Liver (tissue), 8 donors: ENCODE measurements at regions not wholly inside any gene's neighbourhood (a gene's known extent, or its start where the extent isn't known, plus 50 kb on each side); places are given as distances from the start of the nearest gene placed in this dataset.

Source experiments
- DNase-seq: peaks from one replicate; pipeline ENCODE4 v3.0.0-alpha.2; 2017; ENCODE audit warnings: low spot score
- H3K27ac ChIP-seq, 2 donors: one replicate each; pipeline ENCODE4 v1.7.0; 2013; ENCODE audit warnings: inconsistent platforms in 2 of 2, low read length in 2 of 2, control low read depth in 1 of 2, low read depth in 1 of 2, mild to moderate bottlenecking in 1 of 2
- H3K27me3 ChIP-seq, 4 donors: one replicate each; pipeline versions ENCODE4 v1.6.1 to v1.7.0; 2013; ENCODE audit warnings: low read length in 3 of 4, inconsistent platforms in 1 of 4, mild to moderate bottlenecking in 1 of 4, moderate library complexity in 1 of 4; ENCODE audit not compliant: control insufficient read depth in 4 of 4, insufficient read depth in 4 of 4
- H3K36me3 ChIP-seq, 4 donors: one replicate each; pipeline versions ENCODE4 v1.6.1 to v1.7.0; 2013; ENCODE audit warnings: low read length in 3 of 4, mild to moderate bottlenecking in 3 of 4, low read depth in 1 of 4, moderate library complexity in 1 of 4; ENCODE audit not compliant: control insufficient read depth in 4 of 4, insufficient read depth in 3 of 4
- H3K4me1 ChIP-seq, 4 donors: one replicate each; pipeline versions ENCODE4 v1.6.1 to v1.7.0; 2013; ENCODE audit warnings: low read length in 3 of 4, mild to moderate bottlenecking in 3 of 4, moderate library complexity in 1 of 4; ENCODE audit not compliant: control insufficient read depth in 4 of 4, insufficient read depth in 4 of 4
- H3K4me3 ChIP-seq, 3 donors: one replicate each; pipeline versions ENCODE4 v1.6.1 to v1.7.0; 2013; ENCODE audit warnings: low read length in 3 of 3, control low read depth in 1 of 3, low read depth in 1 of 3, mild to moderate bottlenecking in 1 of 3
- H3K9ac ChIP-seq, 2 donors: one replicate each; pipeline ENCODE4 v1.7.0; 2013; ENCODE audit warnings: low read length in 2 of 2, mild to moderate bottlenecking in 2 of 2, moderate library complexity in 2 of 2, control low read depth in 1 of 2, low read depth in 1 of 2
- H3K9me3 ChIP-seq, 4 donors: one replicate each; pipeline versions ENCODE4 v1.6.1 to v1.7.0; 2013; ENCODE audit warnings: low read length in 3 of 4; ENCODE audit not compliant: control insufficient read depth in 4 of 4
- ATF3 ChIP-seq: IDR thresholded peaks from 2 replicates; pipeline ENCODE4 v1.6.1; 2016; ENCODE audit warnings: antibody characterized with exemption
- CTCF ChIP-seq: fragments of 150-350 bp; IDR thresholded peaks from 2 replicates; pipeline ENCODE4 v1.5.1; 2017; ENCODE audit warnings: improper control_type of control experiment, low read depth, low read length; ENCODE audit not compliant: missing input control
- EGR1 ChIP-seq, 2 donors: IDR thresholded peaks; 2 replicates each; pipeline ENCODE4 v1.6.1; 2016 to 2018; ENCODE audit warnings: antibody characterized with exemption in 2 of 2, low read depth in 2 of 2
- FOXA1 ChIP-seq: IDR thresholded peaks from 2 replicates; pipeline ENCODE4 v1.6.1; 2016; ENCODE audit warnings: antibody characterized with exemption
- FOXA2 ChIP-seq: IDR thresholded peaks from 2 replicates; pipeline ENCODE4 v1.6.1; 2016; ENCODE audit warnings: antibody characterized with exemption
- GABPA ChIP-seq, 2 donors: IDR thresholded peaks in 1 of 2; conservative IDR thresholded peaks in 1 of 2; 2 replicates each; pipeline ENCODE4 v1.6.1; 2016; ENCODE audit warnings: antibody characterized with exemption in 2 of 2, mild to moderate bottlenecking in 1 of 2, moderate library complexity in 1 of 2
- HNF4A ChIP-seq, 2 donors: conservative IDR thresholded peaks; 2 replicates each; pipeline ENCODE4 v1.6.1; 2016; ENCODE audit warnings: antibody characterized with exemption in 2 of 2, mild to moderate bottlenecking in 2 of 2
- HNF4G ChIP-seq: IDR thresholded peaks from 2 replicates; pipeline ENCODE4 v1.6.1; 2016; ENCODE audit warnings: antibody characterized with exemption
- JUND ChIP-seq, 2 donors: IDR thresholded peaks; 2 replicates each; pipeline ENCODE4 v1.6.1; 2016; ENCODE audit warnings: antibody characterized with exemption in 2 of 2
- NR2F2 ChIP-seq: IDR thresholded peaks from 2 replicates; pipeline ENCODE4 v1.6.1; 2016; ENCODE audit warnings: antibody characterized with exemption
- RAD21 ChIP-seq, 2 donors: IDR thresholded peaks; 2 replicates each; pipeline ENCODE4 v1.6.1; 2016; ENCODE audit warnings: antibody characterized with exemption in 2 of 2, mild to moderate bottlenecking in 2 of 2
- RXRA ChIP-seq, 2 donors: IDR thresholded peaks; 2 replicates each; pipeline ENCODE4 v1.6.1; 2017 to 2018; ENCODE audit warnings: antibody characterized with exemption in 2 of 2, mild to moderate bottlenecking in 1 of 2
- SP1 ChIP-seq: IDR thresholded peaks from 2 replicates; pipeline ENCODE4 v1.6.1; 2018; ENCODE audit warnings: antibody characterized with exemption, mild to moderate bottlenecking
- TAF1 ChIP-seq: conservative IDR thresholded peaks from 2 replicates; pipeline ENCODE4 v1.6.1; 2016; ENCODE audit warnings: antibody characterized with exemption, mild to moderate bottlenecking
- YY1 ChIP-seq: IDR thresholded peaks from 2 replicates; pipeline ENCODE4 v1.6.1; 2016; ENCODE audit warnings: antibody characterized with exemption, mild to moderate bottlenecking
- WGBS: extraction: QIAGEN DNeasy Blood & Tissue Kit; methylation state at CpG from one replicate; pipeline ENCODE4 v1.1.7; 2013; 5-methylcytosine and 5-hydroxymethylcytosine counted together
- TF ChIP-seq, protein P1 (sequence below): IDR thresholded peaks from 2 replicates; pipeline ENCODE4 v1.6.1; 2016; ENCODE audit warnings: antibody characterized with exemption
- TF ChIP-seq, protein P2 (sequence below): IDR thresholded peaks from 2 replicates; pipeline ENCODE4 v1.6.1; 2016; ENCODE audit warnings: antibody characterized with exemption, mild to moderate bottlenecking
- TF ChIP-seq, protein P3 (sequence below): IDR thresholded peaks from 2 replicates; pipeline ENCODE4 v1.6.1; 2016; ENCODE audit warnings: antibody characterized with exemption
- donor health status: healthy.
- donor health status: healthy.
- donor health status: healthy.
- donor health status: healthy.
- donor health status: healthy.

GRCh38 chr10:88028072-88028471 is 164.6 kb downstream of the PTEN start:
- Histone ChIP-seq H3K9me3 (no peaks in the 10 kb centered on the region), H3K4me1 (peaks cover 0 to 9% (median 6%) of the 10 kb centered on the region in 4 donors), H3K27me3 (no peaks in the 10 kb centered on the region), H3K27ac (no peak overlapping the region), H3K9ac (no peak overlapping the region), H3K4me3 (no peak overlapping the region), H3K36me3 (no peaks in the 10 kb centered on the region)
- 93% methylated on average over 1 of the region's 1 CpG for WGBS
- no peak for TF ChIP-seq YY1
- TF ChIP-seq TAF1 = no peak
- no peak for TF ChIP-seq SP1
- TF ChIP-seq ATF3 = no peak
- TF ChIP-seq RAD21 (IDR thresholded peaks at IDR 0.05) = no peak
- TF ChIP-seq EGR1 (IDR thresholded peaks at IDR 0.05; ENCODE audit: low read depth in 2 of 2) = no peak
- no peak for TF ChIP-seq FOXA1
- TF ChIP-seq, protein P1, sequence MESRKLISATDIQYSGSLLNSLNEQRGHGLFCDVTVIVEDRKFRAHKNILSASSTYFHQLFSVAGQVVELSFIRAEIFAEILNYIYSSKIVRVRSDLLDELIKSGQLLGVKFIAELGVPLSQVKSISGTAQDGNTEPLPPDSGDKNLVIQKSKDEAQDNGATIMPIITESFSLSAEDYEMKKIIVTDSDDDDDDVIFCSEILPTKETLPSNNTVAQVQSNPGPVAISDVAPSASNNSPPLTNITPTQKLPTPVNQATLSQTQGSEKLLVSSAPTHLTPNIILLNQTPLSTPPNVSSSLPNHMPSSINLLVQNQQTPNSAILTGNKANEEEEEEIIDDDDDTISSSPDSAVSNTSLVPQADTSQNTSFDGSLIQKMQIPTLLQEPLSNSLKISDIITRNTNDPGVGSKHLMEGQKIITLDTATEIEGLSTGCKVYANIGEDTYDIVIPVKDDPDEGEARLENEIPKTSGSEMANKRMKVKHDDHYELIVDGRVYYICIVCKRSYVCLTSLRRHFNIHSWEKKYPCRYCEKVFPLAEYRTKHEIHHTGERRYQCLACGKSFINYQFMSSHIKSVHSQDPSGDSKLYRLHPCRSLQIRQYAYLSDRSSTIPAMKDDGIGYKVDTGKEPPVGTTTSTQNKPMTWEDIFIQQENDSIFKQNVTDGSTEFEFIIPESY = no peak
- no peak for TF ChIP-seq FOXA2
- TF ChIP-seq HNF4A (conservative IDR thresholded peaks at IDR 0.05) = no peak
- TF ChIP-seq JUND (IDR thresholded peaks at IDR 0.05) = no peak
- no peak for DNase-seq

DNA sequence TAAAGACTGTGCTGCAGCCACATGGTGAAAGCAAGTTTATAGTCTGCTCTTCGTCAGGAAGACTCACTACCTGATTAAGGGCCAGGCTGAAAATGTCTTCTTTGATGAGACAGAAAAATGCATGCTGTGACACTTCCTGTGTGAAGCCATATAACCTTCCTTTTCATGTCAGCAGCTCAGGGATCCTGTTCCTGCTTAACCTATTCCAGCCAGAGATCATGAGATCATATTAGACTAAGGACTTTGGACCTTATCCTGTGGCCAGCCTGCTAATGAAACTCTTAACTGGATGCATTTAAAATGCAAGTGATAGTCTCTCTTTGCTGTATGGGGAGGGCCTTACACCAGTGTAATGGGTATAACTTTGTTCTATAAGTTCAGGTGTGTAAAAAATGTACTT is 165.2 kb downstream of the PTEN start:
- Histone ChIP-seq H3K27me3 (no peaks in the 10 kb centered on the region), H3K36me3 (no peaks in the 10 kb centered on the region), H3K27ac (peak overlapping the region; percentile 36 to 46), H3K9me3 (no peaks in the 10 kb centered on the region), H3K9ac (no peak overlapping the region), H3K4me1 (peaks cover 0 to 11% (median 6%) of the 10 kb centered on the region in 4 donors), H3K4me3 (no peak overlapping the region)
- WGBS = 30% methylated on average over 1 of the region's 1 CpG
- peak; percentile 66 to 74 for TF ChIP-seq RAD21 (IDR thresholded peaks at IDR 0.05)
- peak; percentile 35 for TF ChIP-seq FOXA1
- peak; percentile 99 for TF ChIP-seq SP1
- TF ChIP-seq EGR1 (IDR thresholded peaks at IDR 0.05; ENCODE audit: low read depth in 2 of 2) = no peak
- TF ChIP-seq HNF4A (conservative IDR thresholded peaks at IDR 0.05) = peak; percentile 100
- no peak for TF ChIP-seq CTCF
- TF ChIP-seq FOXA2 = no peak
- TF ChIP-seq HNF4G = peak; percentile 99
- TF ChIP-seq NR2F2 = peak; percentile 64
- TF ChIP-seq, protein P2, sequence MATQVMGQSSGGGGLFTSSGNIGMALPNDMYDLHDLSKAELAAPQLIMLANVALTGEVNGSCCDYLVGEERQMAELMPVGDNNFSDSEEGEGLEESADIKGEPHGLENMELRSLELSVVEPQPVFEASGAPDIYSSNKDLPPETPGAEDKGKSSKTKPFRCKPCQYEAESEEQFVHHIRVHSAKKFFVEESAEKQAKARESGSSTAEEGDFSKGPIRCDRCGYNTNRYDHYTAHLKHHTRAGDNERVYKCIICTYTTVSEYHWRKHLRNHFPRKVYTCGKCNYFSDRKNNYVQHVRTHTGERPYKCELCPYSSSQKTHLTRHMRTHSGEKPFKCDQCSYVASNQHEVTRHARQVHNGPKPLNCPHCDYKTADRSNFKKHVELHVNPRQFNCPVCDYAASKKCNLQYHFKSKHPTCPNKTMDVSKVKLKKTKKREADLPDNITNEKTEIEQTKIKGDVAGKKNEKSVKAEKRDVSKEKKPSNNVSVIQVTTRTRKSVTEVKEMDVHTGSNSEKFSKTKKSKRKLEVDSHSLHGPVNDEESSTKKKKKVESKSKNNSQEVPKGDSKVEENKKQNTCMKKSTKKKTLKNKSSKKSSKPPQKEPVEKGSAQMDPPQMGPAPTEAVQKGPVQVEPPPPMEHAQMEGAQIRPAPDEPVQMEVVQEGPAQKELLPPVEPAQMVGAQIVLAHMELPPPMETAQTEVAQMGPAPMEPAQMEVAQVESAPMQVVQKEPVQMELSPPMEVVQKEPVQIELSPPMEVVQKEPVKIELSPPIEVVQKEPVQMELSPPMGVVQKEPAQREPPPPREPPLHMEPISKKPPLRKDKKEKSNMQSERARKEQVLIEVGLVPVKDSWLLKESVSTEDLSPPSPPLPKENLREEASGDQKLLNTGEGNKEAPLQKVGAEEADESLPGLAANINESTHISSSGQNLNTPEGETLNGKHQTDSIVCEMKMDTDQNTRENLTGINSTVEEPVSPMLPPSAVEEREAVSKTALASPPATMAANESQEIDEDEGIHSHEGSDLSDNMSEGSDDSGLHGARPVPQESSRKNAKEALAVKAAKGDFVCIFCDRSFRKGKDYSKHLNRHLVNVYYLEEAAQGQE = peak; percentile 76
- TF ChIP-seq GABPA (IDR thresholded peaks at IDR 0.05 in 1 of 2, conservative IDR thresholded peaks at IDR 0.05 in 1 of 2) = peak; percentile 37 to 71
- TF ChIP-seq, protein P1 = peak; percentile 60
- peak; percentile 81 for TF ChIP-seq ATF3
- TF ChIP-seq YY1 = peak; percentile 78
- TF ChIP-seq JUND (IDR thresholded peaks at IDR 0.05) = peak; percentile 97
- TF ChIP-seq TAF1 = peak; percentile 16
- TF ChIP-seq, protein P3, sequence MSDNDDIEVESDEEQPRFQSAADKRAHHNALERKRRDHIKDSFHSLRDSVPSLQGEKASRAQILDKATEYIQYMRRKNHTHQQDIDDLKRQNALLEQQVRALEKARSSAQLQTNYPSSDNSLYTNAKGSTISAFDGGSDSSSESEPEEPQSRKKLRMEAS = peak; percentile 80
- TF ChIP-seq RXRA (IDR thresholded peaks at IDR 0.05) = peak; percentile 85
- DNase-seq = no peak
